ENCODE measurements at regions not wholly inside any gene's neighbourhood (a gene's known extent, or its start where the extent isn't known, plus 50 kb on each side); places are given as distances from the start of the nearest gene placed in this dataset.

DNA sequence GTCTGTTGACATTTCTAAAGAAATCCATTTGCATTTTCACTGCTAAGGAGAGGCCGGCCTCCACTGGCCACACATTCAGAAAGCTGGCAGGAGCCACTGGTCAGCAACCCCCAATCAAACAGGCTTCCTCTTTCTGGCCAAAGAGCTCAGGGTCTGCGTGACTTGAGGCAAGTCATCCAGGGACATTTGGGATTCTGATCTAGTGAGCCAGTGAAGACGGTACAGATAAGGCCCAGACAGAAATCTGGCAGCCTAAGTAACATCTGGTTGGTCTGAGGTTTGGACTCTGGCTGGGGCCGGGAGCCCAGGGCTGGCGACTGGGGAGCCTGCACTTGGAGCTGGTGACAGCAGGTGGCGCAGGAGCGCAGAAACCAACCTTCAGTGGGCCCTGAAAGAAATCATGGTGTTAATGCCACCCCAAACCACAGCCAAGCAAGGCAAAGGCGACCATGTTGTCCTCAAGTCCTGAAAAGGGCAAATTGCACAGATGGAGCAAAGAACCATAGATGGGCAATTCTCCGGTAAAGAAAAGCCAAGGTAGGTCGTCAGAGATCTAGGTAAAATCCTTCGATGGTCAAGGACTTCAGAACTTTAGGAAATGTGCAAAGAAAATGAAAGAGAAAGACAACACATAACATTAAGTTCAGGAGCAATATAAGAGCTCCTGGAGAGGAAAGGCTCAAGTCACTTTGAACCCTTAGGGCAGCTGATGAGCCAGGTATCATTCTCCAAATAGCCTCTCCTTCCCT lies 99.4 kb upstream of the BLID start:
- TF ChIP-seq, protein P1, sequence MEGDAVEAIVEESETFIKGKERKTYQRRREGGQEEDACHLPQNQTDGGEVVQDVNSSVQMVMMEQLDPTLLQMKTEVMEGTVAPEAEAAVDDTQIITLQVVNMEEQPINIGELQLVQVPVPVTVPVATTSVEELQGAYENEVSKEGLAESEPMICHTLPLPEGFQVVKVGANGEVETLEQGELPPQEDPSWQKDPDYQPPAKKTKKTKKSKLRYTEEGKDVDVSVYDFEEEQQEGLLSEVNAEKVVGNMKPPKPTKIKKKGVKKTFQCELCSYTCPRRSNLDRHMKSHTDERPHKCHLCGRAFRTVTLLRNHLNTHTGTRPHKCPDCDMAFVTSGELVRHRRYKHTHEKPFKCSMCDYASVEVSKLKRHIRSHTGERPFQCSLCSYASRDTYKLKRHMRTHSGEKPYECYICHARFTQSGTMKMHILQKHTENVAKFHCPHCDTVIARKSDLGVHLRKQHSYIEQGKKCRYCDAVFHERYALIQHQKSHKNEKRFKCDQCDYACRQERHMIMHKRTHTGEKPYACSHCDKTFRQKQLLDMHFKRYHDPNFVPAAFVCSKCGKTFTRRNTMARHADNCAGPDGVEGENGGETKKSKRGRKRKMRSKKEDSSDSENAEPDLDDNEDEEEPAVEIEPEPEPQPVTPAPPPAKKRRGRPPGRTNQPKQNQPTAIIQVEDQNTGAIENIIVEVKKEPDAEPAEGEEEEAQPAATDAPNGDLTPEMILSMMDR (IDR thresholded peaks at IDR 0.05): peak; percentile 86 to 95 (median 92)
- TF ChIP-seq POLR2A (IDR thresholded peaks at IDR 0.05): no peak

Data from adrenal gland (tissue), 5 donors.